ENCODE measurements at regions not wholly inside any gene's neighbourhood (a gene's known extent, or its start where the extent isn't known, plus 50 kb on each side); places are given as distances from the start of the nearest gene placed in this dataset.

- DNase-seq (no peak), ATAC-seq (ENCODE audit: insufficient read depth, low FRiP score) (no peak)
- no peak overlapping the region for H3K4me3 ChIP-seq
- H3K9me3 ChIP-seq (ENCODE audit: control insufficient read depth in 4 of 4, insufficient read depth in 3 of 4, low read length in 3 of 4): no peaks in the 10 kb centered on the region
- H3K27me3 ChIP-seq (ENCODE audit: control insufficient read depth in 3 of 3, insufficient read depth in 3 of 3, low read length in 2 of 3): no peaks in the 10 kb centered on the region
- H3K36me3 ChIP-seq (ENCODE audit: control insufficient read depth in 4 of 4, insufficient read depth in 4 of 4, low read length in 4 of 4): no peaks in the 10 kb centered on the region
- no peak overlapping the region for H3K9ac ChIP-seq (ENCODE audit: insufficient read depth in 1 of 2, low read length in 2 of 2)
- no peak overlapping the region for H3K27ac ChIP-seq (ENCODE audit: low read depth in 1 of 2, low read length in 1 of 2)
- TF ChIP-seq, protein P1, sequence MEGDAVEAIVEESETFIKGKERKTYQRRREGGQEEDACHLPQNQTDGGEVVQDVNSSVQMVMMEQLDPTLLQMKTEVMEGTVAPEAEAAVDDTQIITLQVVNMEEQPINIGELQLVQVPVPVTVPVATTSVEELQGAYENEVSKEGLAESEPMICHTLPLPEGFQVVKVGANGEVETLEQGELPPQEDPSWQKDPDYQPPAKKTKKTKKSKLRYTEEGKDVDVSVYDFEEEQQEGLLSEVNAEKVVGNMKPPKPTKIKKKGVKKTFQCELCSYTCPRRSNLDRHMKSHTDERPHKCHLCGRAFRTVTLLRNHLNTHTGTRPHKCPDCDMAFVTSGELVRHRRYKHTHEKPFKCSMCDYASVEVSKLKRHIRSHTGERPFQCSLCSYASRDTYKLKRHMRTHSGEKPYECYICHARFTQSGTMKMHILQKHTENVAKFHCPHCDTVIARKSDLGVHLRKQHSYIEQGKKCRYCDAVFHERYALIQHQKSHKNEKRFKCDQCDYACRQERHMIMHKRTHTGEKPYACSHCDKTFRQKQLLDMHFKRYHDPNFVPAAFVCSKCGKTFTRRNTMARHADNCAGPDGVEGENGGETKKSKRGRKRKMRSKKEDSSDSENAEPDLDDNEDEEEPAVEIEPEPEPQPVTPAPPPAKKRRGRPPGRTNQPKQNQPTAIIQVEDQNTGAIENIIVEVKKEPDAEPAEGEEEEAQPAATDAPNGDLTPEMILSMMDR (IDR thresholded peaks at IDR 0.05; ENCODE audit: control extremely low read depth, extremely low read depth): no peak
- WGBS, 2 donors: 94 to 96% methylated on average over 3 of the region's 3 CpGs
- H3K4me1 ChIP-seq (ENCODE audit: control insufficient read depth in 5 of 5, insufficient read depth in 5 of 5, low read length in 5 of 5): peaks cover 0 to 4% (median 0%) of the 10 kb centered on the region in 5 donors
Measured at GRCh38 chr4:184312126-184312525, 94.5 kb upstream of the ENPP6 start.

DNA sequence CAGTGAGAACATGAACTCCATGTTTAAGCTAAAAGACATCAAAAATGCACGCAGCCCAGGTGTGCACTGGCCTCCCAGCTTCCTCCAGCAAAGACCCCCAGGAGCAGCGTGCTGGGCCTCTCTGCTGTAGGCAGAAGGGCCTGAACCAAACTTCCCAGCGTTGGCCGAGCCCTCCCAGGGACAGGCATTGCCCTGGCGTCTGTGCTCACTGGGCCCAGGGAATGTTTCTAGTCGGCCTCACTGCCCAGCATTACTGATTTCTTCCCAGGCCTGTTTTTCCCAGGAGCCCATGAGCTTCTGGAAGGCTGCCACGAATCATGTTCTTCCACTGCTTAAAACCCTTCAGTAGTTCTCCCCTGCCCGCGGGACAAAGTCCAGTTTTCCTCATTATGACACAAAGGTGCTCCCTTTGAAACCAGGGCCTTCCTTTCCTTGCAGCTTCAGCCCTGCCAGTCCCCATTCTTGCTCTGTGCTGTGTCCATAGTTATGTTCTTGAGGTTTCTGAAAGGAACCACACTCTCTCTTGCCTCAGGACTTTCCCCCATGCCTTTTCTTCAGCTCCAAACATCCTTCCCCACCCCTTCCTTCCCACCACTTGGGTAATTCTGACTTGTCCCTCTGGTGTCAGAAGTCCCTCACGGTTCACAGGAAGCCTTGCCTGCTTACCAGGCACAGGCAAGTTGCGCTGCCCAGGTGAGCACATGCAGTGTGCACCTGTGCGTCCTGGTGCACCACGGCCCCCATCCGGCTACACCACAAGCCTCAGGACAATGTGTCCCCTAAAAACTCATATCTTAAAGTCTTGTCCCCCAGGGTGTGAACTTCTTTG lies 93.4 kb upstream of the ENPP6 start:
- TF ChIP-seq, protein P1 (IDR thresholded peaks at IDR 0.05; ENCODE audit: control extremely low read depth, extremely low read depth): no peak
- no peak for ATAC-seq (ENCODE audit: insufficient read depth, low FRiP score)
- H3K4me3 ChIP-seq: no peak overlapping the region
- H3K36me3 ChIP-seq (ENCODE audit: control insufficient read depth in 4 of 4, insufficient read depth in 4 of 4, low read length in 4 of 4): no peaks in the 10 kb centered on the region
- no peaks in the 10 kb centered on the region for H3K9me3 ChIP-seq (ENCODE audit: control insufficient read depth in 4 of 4, insufficient read depth in 3 of 4, low read length in 3 of 4)
- no peaks in the 10 kb centered on the region for H3K27me3 ChIP-seq (ENCODE audit: control insufficient read depth in 3 of 3, insufficient read depth in 3 of 3, low read length in 2 of 3)
- peaks cover 0 to 4% (median 0%) of the 10 kb centered on the region in 5 donors for H3K4me1 ChIP-seq (ENCODE audit: control insufficient read depth in 5 of 5, insufficient read depth in 5 of 5, low read length in 5 of 5)
- DNase-seq: peak in 1 of 3 donors; percentile 42
- 77 to 79% methylated on average over 14 of the region's 14 CpGs for WGBS, 2 donors
- no peak overlapping the region for H3K9ac ChIP-seq (ENCODE audit: insufficient read depth in 1 of 2, low read length in 2 of 2)
- H3K27ac ChIP-seq (ENCODE audit: low read depth in 1 of 2, low read length in 1 of 2): no peak overlapping the region

DNA sequence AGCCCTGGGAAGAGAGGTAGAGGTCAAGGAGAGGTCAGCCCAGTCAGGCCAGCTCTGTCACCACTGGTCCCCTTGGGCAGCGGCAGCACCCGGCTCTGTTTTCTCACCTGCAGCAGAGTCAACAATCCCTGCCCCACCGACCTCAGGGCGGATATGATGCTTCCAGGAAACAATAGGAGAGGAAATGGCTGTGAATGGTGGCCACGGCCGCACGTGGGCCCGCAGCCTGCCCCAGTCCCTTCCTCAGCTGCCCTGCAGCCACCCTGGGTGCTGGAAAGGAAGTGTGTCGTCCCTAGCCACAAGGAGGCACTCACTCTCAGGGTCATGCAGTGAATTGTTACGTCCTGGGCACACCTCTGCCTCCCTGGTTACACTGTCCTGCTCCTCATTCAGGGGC lies 92.5 kb upstream of the ENPP6 start:
- Histone ChIP-seq H3K36me3 (ENCODE audit: control insufficient read depth in 4 of 4, insufficient read depth in 4 of 4, low read length in 4 of 4) (no peaks in the 10 kb centered on the region), H3K9ac (ENCODE audit: insufficient read depth in 1 of 2, low read length in 2 of 2) (no peak overlapping the region), H3K27ac (ENCODE audit: low read depth in 1 of 2, low read length in 1 of 2) (no peak overlapping the region), H3K27me3 (ENCODE audit: control insufficient read depth in 3 of 3, insufficient read depth in 3 of 3, low read length in 2 of 3) (no peaks in the 10 kb centered on the region), H3K9me3 (ENCODE audit: control insufficient read depth in 4 of 4, insufficient read depth in 3 of 4, low read length in 3 of 4) (no peaks in the 10 kb centered on the region), H3K4me1 (ENCODE audit: control insufficient read depth in 5 of 5, insufficient read depth in 5 of 5, low read length in 5 of 5) (peaks cover 0 to 4% (median 0%) of the 10 kb centered on the region in 5 donors), H3K4me3 (no peak overlapping the region)
- ATAC-seq (ENCODE audit: insufficient read depth, low FRiP score) (peak; percentile 72), DNase-seq (no peak)
- 66 to 68% methylated on average over 10 of the region's 10 CpGs for WGBS, 2 donors
- TF ChIP-seq, protein P1 (IDR thresholded peaks at IDR 0.05; ENCODE audit: control extremely low read depth, extremely low read depth): no peak
